ENCODE measurements at regions not wholly inside any gene's neighbourhood (a gene's known extent, or its start where the extent isn't known, plus 50 kb on each side); places are given as distances from the start of the nearest gene placed in this dataset.

DNA sequence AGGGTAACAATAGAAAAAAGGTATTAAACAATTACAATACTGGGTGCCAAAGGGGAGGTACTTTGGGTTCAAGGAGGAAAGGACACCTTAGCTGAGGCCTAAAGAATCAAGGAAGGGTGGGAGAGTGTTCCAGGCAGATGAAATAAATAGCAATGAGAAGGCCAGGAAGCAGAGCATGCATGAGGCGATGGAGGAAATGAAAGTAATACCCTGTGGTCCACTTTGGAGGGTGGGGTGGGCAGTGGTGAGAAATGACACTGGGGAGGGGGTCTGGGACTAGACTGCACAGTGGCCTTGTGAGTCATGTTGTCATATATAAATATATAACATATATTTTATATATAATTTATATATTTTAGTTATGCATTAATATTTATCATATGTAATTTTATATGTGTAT, 55.9 kb downstream of the BHLHE40 start:
- TF ChIP-seq, protein P1, sequence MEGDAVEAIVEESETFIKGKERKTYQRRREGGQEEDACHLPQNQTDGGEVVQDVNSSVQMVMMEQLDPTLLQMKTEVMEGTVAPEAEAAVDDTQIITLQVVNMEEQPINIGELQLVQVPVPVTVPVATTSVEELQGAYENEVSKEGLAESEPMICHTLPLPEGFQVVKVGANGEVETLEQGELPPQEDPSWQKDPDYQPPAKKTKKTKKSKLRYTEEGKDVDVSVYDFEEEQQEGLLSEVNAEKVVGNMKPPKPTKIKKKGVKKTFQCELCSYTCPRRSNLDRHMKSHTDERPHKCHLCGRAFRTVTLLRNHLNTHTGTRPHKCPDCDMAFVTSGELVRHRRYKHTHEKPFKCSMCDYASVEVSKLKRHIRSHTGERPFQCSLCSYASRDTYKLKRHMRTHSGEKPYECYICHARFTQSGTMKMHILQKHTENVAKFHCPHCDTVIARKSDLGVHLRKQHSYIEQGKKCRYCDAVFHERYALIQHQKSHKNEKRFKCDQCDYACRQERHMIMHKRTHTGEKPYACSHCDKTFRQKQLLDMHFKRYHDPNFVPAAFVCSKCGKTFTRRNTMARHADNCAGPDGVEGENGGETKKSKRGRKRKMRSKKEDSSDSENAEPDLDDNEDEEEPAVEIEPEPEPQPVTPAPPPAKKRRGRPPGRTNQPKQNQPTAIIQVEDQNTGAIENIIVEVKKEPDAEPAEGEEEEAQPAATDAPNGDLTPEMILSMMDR (IDR thresholded peaks at IDR 0.05; ENCODE audit: extremely low read depth, low read depth, low read length), result no peak

GRCh38 chr3:5035692-5036391, 56.6 kb downstream of the BHLHE40 start:
- TF ChIP-seq, protein P1 (IDR thresholded peaks at IDR 0.05; ENCODE audit: extremely low read depth, low read depth, low read length), result no peak

More for the DNA sequence above, 55.9 kb downstream of the BHLHE40 start:
- Histone ChIP-seq H3K79me2 (ENCODE audit: insufficient read depth, low read length) (no peaks in the 10 kb centered on the region), H4K20me1 (ENCODE audit: insufficient read depth, low read length) (no peaks in the 10 kb centered on the region), H3K4me2 (ENCODE audit: insufficient read depth, low read length) (no peak overlapping the region), H2AFZ (ENCODE audit: low read length) (no peak overlapping the region), H3K36me3 (ENCODE audit: insufficient read depth, low read length) (no peaks in the 10 kb centered on the region), H3K9me3 (ENCODE audit: low read depth, low read length) (no peaks in the 10 kb centered on the region), H3K27ac (ENCODE audit: low read depth, low read length) (no peak overlapping the region), H3K4me1 (ENCODE audit: insufficient read depth, low read length) (peaks cover 3% of the 10 kb centered on the region), H3K27me3 (ENCODE audit: insufficient read depth, low read length) (no peaks in the 10 kb centered on the region), H3K4me3 (ENCODE audit: insufficient read depth, low read length) (no peak overlapping the region)
- DNase-seq (ENCODE audit: insufficient read length, low spot score, missing footprints), result no peak

GRCh38 chr3:5036392-5036766, 57.1 kb downstream of the BHLHE40 start:
- H3K36me3 ChIP-seq (ENCODE audit: insufficient read depth, low read length), result no peaks in the 10 kb centered on the region

More at GRCh38 chr3:5035692-5036391, 56.6 kb downstream of the BHLHE40 start:
- no peak overlapping the region for H3K4me3 ChIP-seq (ENCODE audit: insufficient read depth, low read length)
- H3K27me3 ChIP-seq (ENCODE audit: insufficient read depth, low read length), result no peaks in the 10 kb centered on the region
- H4K20me1 ChIP-seq (ENCODE audit: insufficient read depth, low read length), result no peaks in the 10 kb centered on the region
- H3K4me1 ChIP-seq (ENCODE audit: insufficient read depth, low read length), result peaks cover 3% of the 10 kb centered on the region
- DNase-seq (ENCODE audit: insufficient read length, low spot score, missing footprints), result no peak
- no peaks in the 10 kb centered on the region for H3K9me3 ChIP-seq (ENCODE audit: low read depth, low read length)
- H3K27ac ChIP-seq (ENCODE audit: low read depth, low read length), result no peak overlapping the region
- H3K36me3 ChIP-seq (ENCODE audit: insufficient read depth, low read length), result no peaks in the 10 kb centered on the region
- H3K79me2 ChIP-seq (ENCODE audit: insufficient read depth, low read length), result no peaks in the 10 kb centered on the region
- H3K4me2 ChIP-seq (ENCODE audit: insufficient read depth, low read length), result no peak overlapping the region
- H2AFZ ChIP-seq (ENCODE audit: low read length), result no peak overlapping the region

DNA sequence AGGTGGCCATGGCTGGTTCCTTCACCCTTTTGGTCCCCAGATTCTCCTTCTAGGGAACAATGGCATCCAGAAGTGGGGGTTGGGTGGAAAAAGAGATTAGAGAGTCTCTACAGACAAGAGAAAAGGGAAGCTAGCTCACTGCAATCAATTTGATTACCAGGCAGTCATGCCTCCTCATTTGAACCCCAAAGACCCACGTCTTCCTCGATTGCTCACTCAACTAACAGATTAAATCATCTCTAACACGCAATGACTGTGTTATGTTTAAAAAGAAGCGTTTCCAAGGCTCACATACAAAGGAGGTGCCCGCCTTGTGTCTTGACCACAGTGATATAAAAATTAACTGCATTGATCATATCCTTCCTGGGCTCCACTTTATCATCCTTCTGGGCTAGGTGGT, 57.6 kb downstream of the BHLHE40 start:
- Histone ChIP-seq H3K4me3 (ENCODE audit: insufficient read depth, low read length) (no peak overlapping the region), H4K20me1 (ENCODE audit: insufficient read depth, low read length) (no peaks in the 10 kb centered on the region), H2AFZ (ENCODE audit: low read length) (no peak overlapping the region), H3K4me1 (ENCODE audit: insufficient read depth, low read length) (peaks cover 3% of the 10 kb centered on the region), H3K79me2 (ENCODE audit: insufficient read depth, low read length) (no peaks in the 10 kb centered on the region), H3K27me3 (ENCODE audit: insufficient read depth, low read length) (no peaks in the 10 kb centered on the region), H3K4me2 (ENCODE audit: insufficient read depth, low read length) (no peak overlapping the region), H3K36me3 (ENCODE audit: insufficient read depth, low read length) (no peaks in the 10 kb centered on the region), H3K9me3 (ENCODE audit: low read depth, low read length) (no peaks in the 10 kb centered on the region), H3K27ac (ENCODE audit: low read depth, low read length) (peak overlapping the region; percentile 22)
- no peak for DNase-seq (ENCODE audit: insufficient read length, low spot score, missing footprints)
- TF ChIP-seq, protein P1 (IDR thresholded peaks at IDR 0.05; ENCODE audit: extremely low read depth, low read depth, low read length), result no peak

More at GRCh38 chr3:5036392-5036766, 57.1 kb downstream of the BHLHE40 start:
- TF ChIP-seq, protein P1 (IDR thresholded peaks at IDR 0.05; ENCODE audit: extremely low read depth, low read depth, low read length), result no peak
- Histone ChIP-seq H4K20me1 (ENCODE audit: insufficient read depth, low read length) (no peaks in the 10 kb centered on the region), H2AFZ (ENCODE audit: low read length) (no peak overlapping the region), H3K27ac (ENCODE audit: low read depth, low read length) (peak overlapping the region; percentile 22), H3K9me3 (ENCODE audit: low read depth, low read length) (no peaks in the 10 kb centered on the region), H3K79me2 (ENCODE audit: insufficient read depth, low read length) (no peaks in the 10 kb centered on the region), H3K4me2 (ENCODE audit: insufficient read depth, low read length) (no peak overlapping the region), H3K27me3 (ENCODE audit: insufficient read depth, low read length) (no peaks in the 10 kb centered on the region), H3K4me1 (ENCODE audit: insufficient read depth, low read length) (peaks cover 3% of the 10 kb centered on the region), H3K4me3 (ENCODE audit: insufficient read depth, low read length) (no peak overlapping the region)
- no peak for DNase-seq (ENCODE audit: insufficient read length, low spot score, missing footprints)

Measured in osteoblast (primary cell).